AG09319 (cell line): ENCODE measurements at regions not wholly inside any gene's neighbourhood (a gene's known extent, or its start where the extent isn't known, plus 50 kb on each side); places are given as distances from the start of the nearest gene placed in this dataset.

ENCODE experiments used
- DNase-seq: peaks from one replicate; pipeline ENCODE4 v3.0.0-alpha.2; 2010; ENCODE audit warnings: low read depth; ENCODE audit errors: extremely low read depth
- TF ChIP-seq, protein P1 (sequence below): IDR thresholded peaks from 2 replicates; pipeline ENCODE4 v1.5.1; 2011; ENCODE audit warnings: low read depth, mild to moderate bottlenecking, inconsistent platforms, low read length, moderate library complexity

DNA sequence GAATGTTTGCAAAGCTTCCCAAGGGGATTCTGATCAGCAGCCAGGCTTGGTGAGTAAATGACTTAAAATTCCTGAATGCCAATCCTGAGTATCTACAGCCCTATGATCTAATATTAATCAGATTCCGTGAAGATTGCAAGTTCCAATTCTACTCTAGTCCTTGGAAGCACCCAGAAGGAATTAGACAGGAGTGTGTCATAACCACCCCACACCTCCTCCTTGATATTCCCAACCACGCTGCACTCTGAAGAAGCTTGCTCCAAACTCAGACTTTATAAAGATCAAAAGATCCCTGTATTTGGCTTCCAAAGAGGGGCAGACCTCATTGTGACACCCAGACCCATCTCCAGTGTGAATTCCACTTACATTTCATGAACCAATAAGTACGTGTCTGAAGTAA lies 306.0 kb downstream of the BCL11B start:
- TF ChIP-seq, protein P1, sequence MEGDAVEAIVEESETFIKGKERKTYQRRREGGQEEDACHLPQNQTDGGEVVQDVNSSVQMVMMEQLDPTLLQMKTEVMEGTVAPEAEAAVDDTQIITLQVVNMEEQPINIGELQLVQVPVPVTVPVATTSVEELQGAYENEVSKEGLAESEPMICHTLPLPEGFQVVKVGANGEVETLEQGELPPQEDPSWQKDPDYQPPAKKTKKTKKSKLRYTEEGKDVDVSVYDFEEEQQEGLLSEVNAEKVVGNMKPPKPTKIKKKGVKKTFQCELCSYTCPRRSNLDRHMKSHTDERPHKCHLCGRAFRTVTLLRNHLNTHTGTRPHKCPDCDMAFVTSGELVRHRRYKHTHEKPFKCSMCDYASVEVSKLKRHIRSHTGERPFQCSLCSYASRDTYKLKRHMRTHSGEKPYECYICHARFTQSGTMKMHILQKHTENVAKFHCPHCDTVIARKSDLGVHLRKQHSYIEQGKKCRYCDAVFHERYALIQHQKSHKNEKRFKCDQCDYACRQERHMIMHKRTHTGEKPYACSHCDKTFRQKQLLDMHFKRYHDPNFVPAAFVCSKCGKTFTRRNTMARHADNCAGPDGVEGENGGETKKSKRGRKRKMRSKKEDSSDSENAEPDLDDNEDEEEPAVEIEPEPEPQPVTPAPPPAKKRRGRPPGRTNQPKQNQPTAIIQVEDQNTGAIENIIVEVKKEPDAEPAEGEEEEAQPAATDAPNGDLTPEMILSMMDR = no peak
- no peak for DNase-seq

DNA sequence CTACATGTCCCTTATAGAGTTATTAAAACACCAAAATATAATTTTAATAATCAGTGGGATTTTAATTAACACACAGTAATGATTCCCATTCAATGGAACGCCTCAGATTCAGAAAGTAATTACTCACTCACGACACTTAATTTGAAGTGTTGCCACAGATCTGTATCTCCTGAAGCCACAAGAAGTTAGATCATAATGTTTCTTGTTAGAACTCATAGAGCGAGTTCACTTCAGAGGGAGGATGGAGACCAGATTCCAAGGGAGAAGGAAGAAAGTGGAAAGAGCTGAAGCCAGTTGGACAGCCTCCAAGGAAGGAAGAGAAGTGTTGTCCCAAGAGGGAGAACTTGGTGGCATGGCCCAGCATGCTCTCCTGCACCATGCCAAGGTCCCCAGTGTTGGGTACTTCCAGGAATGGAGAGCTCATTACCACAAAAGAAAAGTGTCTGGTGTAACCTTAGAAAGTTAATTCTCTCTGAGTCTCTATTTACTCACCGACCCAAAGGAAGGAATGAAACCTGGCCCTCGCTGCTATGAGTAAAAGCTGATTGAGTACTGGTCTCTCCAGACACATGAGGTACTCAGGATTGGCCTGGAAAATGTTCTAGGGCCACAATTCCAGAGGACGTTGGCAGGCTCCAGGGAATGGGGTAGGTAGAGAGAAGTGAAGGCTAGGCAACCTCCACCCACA lies 305.4 kb downstream of the BCL11B start:
- TF ChIP-seq, protein P1 = no peak

DNA sequence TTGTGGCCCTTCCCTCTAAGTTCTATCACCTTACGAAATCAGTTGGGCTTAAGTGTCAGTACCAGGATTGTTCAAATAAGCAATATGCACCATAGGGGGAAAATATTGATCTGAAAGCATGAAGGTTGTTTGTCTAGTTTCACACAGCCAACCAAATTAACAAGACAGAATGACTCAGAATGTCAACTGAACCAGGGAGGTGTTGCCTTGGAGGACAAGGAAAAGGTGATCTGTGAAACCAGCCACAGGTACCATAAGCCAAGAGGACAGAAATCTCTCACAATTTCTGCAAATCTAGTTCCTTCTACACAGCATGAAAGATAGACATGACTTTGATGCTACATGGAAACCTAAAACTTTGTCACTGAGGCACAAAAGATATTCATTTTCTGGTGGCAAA lies 297.9 kb downstream of the BCL11B start:
- TF ChIP-seq, protein P1 = no peak
- no peak for DNase-seq

More for the DNA sequence above, 305.4 kb downstream of the BCL11B start:
- no peak for DNase-seq

DNA sequence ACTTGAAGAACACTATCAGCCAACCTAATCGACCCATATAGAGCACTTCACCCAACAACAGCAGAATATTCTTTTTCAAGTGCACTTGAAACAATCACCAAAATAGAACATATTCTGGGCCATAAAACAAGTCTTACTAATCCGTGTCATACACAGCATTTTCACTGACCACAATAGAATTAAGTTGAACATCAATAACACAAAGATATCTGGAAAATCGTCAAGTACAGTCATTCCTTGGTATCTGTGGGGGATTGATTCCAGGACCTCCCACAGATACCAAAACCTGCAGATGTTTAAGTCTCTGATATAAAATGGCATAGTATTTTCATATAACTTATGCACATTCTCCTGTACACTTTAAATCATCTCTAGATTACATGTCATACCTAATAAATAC lies 295.7 kb downstream of the BCL11B start:
- no peak for DNase-seq
- TF ChIP-seq, protein P1 = no peak

DNA sequence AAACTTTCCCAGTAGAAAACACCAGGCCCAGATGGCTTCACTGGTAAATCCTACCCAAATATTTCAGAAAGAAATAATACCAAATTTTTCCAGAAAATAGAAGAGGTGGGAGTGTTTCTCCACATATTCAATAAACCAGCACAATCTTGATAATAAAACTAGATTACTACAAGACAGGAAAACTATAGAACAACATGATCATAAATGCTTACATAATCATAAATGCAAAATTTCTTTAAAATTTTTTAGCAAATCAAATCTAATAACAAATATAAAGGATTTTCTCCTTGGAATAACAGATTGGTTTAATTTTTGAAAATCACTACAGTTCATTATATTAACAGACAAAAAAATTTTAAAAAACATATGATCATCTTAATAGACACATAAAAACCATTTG lies 294.5 kb downstream of the BCL11B start:
- no peak for DNase-seq
- TF ChIP-seq, protein P1 = no peak

DNA sequence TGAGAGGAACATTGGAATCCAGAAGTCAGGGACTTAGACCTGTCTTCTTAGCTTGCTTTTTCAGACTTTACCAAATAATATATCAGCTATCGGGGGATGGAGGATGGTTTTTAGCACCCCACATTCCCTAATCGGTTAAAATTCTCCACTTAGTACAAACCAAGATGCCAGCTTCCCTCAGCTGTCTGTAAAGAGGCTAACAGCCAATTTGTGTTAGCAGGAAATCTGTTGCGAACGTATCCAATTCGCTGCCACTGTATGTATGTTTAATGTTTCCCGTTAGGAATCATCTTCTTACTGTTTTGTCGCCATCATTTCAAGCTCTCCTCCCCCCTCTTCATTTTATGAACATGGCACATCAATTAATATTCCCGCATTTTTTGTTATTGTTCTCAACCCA lies 289.0 kb downstream of the BCL11B start:
- DNase-seq = no peak
- TF ChIP-seq, protein P1 = no peak

DNA sequence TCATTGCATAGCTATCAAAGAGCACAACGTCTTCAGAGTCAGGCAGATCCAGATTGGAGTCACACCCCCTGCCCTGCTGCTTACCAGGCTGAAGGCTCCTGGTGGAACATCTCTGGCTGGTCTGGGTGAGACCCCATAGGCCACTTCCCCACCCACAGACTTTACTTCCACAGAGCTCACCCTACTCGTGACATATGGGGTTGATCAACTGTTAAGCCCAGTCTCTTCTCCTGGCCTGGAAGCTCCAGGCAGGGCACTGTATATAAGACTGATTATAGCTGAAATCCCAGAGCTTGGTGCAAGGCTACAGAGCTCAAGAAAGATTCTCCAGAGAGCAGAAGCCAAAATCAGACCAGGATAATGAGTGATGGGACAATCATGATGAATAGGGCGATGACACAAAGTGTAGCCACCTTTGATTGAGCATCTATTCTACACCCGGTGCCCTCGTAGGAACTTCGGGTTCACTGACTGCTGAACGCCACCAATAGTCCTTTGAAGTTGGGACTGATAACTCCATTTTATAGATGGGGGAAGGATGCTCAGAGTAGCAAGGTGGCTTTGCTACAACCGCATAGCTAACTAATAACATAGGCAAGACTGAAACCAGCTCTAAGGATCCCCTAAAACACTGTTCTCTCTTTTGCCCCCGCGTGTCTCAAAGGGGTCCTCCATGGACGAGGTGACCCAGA lies 287.8 kb downstream of the BCL11B start:
- no peak for DNase-seq
- TF ChIP-seq, protein P1 = no peak
